Aorta (tissue), 5 donors: ENCODE measurements at regions not wholly inside any gene's neighbourhood (a gene's known extent, or its start where the extent isn't known, plus 50 kb on each side); places are given as distances from the start of the nearest gene placed in this dataset.

Source experiments
- ATAC-seq: fragments of 200-7000 bp; cut with Tn5 transposase; one replicate; pipeline ENCODE4 v1.9.1; 2022; ENCODE audit warnings: moderate library complexity; ENCODE audit not compliant: low FRiP score
- DNase-seq, 2 donors: peaks; one replicate each; pipeline ENCODE4 v3.0.0-alpha.2; 2020
- H3K27ac ChIP-seq, 2 donors: one replicate each; pipeline ENCODE4 v1.5.1; 2013; ENCODE audit warnings: low read length in 2 of 2, mild to moderate bottlenecking in 2 of 2, moderate library complexity in 2 of 2, control low read depth in 1 of 2, inconsistent platforms in 1 of 2, low read depth in 1 of 2
- H3K27me3 ChIP-seq, 2 donors: one replicate each; pipeline ENCODE4 v1.6.1; 2013; ENCODE audit warnings: control low read depth in 1 of 2, low read length in 1 of 2, mild to moderate bottlenecking in 1 of 2, moderate library complexity in 1 of 2; ENCODE audit not compliant: insufficient read depth in 2 of 2, control insufficient read depth in 1 of 2
- H3K36me3 ChIP-seq, 2 donors: one replicate each; pipeline ENCODE4 v1.6.1; 2013; ENCODE audit warnings: control low read depth in 1 of 2, low read length in 1 of 2, mild to moderate bottlenecking in 1 of 2; ENCODE audit not compliant: insufficient read depth in 2 of 2, control insufficient read depth in 1 of 2
- H3K4me1 ChIP-seq, 2 donors: one replicate each; pipeline ENCODE4 v1.6.1; 2013; ENCODE audit warnings: low read length in 2 of 2, control low read depth in 1 of 2, mild to moderate bottlenecking in 1 of 2, moderate library complexity in 1 of 2; ENCODE audit not compliant: insufficient read depth in 2 of 2, control insufficient read depth in 1 of 2
- H3K4me3 ChIP-seq, 2 donors: one replicate each; pipeline ENCODE4 v1.5.1; 2013; ENCODE audit warnings: low read length in 2 of 2, control low read depth in 1 of 2, mild to moderate bottlenecking in 1 of 2
- H3K9me3 ChIP-seq: one replicate; pipeline ENCODE4 v1.6.1; 2013; ENCODE audit warnings: mild to moderate bottlenecking, low read length; ENCODE audit not compliant: control insufficient read depth
- WGBS, 2 donors: extraction: QIAGEN DNeasy Blood & Tissue Kit; methylation state at CpG; one replicate each; pipeline ENCODE4 v1.1.7; 2013; 5-methylcytosine and 5-hydroxymethylcytosine counted together
- intact Hi-C, 2 donors: fragments of 100-400 bp; cut with DNase I; formaldehyde crosslinking; loops; one replicate each; pipeline versions ENCODE4 v1.14.2 to v1.15.0; 2022
- donor health status: healthy with polysubstance abuse.
- donor health status: Bipolar disorder and iron deficiency.
- donor health status: DM: no; HTN: no; CAD: no.
- donor health status: DM: no; HTN: no; CAD: no.
- donor health status: DM: yes; HTN: yes; CAD: no.

DNA sequence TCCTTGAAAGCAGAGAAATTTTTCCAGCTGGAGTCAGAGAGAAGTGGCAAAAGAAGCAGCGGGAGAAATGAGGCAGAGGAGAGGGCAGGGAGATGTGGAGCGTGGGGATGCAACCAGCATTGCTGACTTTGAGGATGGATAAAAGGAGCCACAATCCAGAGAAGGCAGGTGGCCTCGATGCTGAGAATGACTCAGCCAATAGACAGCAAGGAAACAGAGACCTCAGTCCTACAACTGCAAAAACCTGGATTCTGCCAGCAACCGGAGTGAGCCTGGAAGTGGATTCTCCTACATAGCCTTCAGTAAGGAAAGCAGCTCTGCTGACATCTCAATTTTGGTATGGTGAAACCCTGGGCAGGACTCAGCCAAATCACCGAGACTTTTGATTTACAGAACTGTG is 128.9 kb upstream of the ATP1B1 start:
- 63 to 68% methylated on average over 5 of the region's 5 CpGs for WGBS, 2 donors
- no peaks in the 10 kb centered on the region for H3K36me3 ChIP-seq
- no peak overlapping the region for H3K4me3 ChIP-seq
- no peak overlapping the region for H3K27ac ChIP-seq
- H3K27me3 ChIP-seq = no peaks in the 10 kb centered on the region
- no peak for ATAC-seq
- intact Hi-C loops = no loop called here
- peaks cover 0 to 3% of the 10 kb centered on the region in 2 donors for H3K4me1 ChIP-seq
- no peaks in the 10 kb centered on the region for H3K9me3 ChIP-seq
- DNase-seq = no peak

DNA sequence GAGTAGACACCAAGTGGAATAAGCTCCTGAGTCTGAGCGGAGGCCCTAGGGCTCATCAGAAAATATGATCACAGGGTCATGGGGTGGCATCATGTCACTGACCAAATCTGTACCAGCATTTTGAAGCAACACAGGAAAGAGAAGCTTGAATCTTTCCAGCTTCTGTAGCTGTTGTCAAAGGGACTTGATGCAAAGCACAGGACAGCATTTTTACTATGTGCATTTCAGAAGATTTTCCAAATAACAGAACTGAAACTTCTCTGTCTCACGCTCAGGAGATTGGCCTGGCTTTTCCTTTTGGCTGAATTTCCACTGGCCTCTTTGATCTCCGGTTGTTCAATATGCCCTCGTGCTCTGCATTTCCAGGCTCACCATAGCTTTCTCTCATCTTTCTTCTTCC is 127.2 kb upstream of the ATP1B1 start:
- intact Hi-C loops = no loop called here
- DNase-seq = no peak
- 77 to 81% methylated on average over 4 of the region's 4 CpGs for WGBS, 2 donors
- no peak for ATAC-seq
- no peaks in the 10 kb centered on the region for H3K9me3 ChIP-seq
- H3K36me3 ChIP-seq = no peaks in the 10 kb centered on the region
- no peaks in the 10 kb centered on the region for H3K27me3 ChIP-seq
- H3K27ac ChIP-seq = no peak overlapping the region
- H3K4me1 ChIP-seq = peaks cover 0 to 3% of the 10 kb centered on the region in 2 donors
- H3K4me3 ChIP-seq = no peak overlapping the region

DNA sequence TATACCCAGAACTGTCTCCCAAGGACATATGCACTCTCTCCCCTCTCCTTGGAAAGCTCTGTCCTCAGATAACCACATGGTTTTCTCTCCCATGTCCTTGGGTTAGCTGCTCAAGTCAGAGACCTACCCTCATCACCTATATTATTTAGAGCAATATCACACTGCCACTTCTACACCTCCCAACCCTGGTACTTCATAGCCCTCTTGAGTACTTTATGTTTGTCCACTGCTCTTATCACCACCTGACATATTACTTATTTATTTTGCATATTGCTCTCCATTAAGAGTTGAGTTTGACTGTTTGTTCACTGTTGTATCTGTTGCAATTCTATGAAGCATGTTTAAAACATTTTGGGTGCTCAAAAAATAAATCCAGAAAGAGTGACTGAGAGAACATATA is 126.3 kb upstream of the ATP1B1 start:
- H3K27me3 ChIP-seq = no peaks in the 10 kb centered on the region
- intact Hi-C loops = no loop called here
- H3K4me3 ChIP-seq = no peak overlapping the region
- H3K4me1 ChIP-seq = peaks cover 0 to 3% of the 10 kb centered on the region in 2 donors
- H3K36me3 ChIP-seq = no peaks in the 10 kb centered on the region
- no peaks in the 10 kb centered on the region for H3K9me3 ChIP-seq
- no peak overlapping the region for H3K27ac ChIP-seq
- ATAC-seq = no peak
- no peak for DNase-seq

DNA sequence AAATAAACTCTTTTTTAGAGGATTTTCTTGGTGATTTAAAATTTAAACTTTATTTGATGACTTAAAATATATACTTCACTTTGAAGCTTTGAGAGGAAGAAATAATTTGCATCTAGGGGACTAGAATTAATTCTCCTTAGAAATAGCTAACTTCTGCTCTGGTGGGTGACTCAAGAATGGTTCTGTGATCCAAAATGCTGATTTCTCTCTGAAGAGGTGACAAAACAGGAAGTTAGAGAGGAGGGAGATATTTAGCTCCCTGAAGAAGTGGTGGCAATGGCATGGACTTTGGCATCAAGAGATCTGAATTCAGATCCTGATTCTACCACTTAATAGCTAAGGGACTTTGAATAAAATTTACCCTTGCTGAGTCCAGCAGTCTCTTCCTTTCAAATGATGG is 125.8 kb upstream of the ATP1B1 start:
- DNase-seq = no peak
- no peaks in the 10 kb centered on the region for H3K36me3 ChIP-seq
- intact Hi-C loops = no loop called here

DNA sequence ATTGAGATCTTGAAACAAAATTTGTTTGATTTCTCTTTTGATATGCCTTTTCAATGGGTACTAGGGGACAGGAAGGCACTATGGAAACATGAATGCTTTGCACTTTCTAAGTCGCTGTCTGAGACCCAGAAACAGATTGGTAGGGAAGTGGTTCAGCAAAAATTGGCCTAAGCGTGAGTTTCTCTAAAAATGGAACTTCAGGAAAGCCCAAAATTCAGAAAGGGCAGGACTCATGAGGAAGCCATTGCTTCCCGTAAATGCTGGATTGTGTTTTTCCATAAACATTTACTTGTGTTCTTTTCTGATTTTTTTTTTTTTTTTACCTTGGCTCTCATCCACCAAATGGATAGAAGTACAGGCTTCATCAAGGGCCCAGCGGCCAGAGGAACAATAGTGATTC is 123.7 kb upstream of the ATP1B1 start:
- 93 to 94% methylated on average over 4 of the region's 4 CpGs for WGBS, 2 donors
- no peak overlapping the region for H3K27ac ChIP-seq
- no peak for ATAC-seq
- H3K36me3 ChIP-seq = no peaks in the 10 kb centered on the region
- no peaks in the 10 kb centered on the region for H3K9me3 ChIP-seq
- intact Hi-C loops = no loop called here
- DNase-seq = no peak
- H3K4me3 ChIP-seq = no peak overlapping the region
- H3K4me1 ChIP-seq = peaks cover 0 to 3% of the 10 kb centered on the region in 2 donors
- H3K27me3 ChIP-seq = peaks cover 0 to 2% of the 10 kb centered on the region in 2 donors

More for the DNA sequence above, 125.8 kb upstream of the ATP1B1 start:
- Histone ChIP-seq H3K4me3 (no peak overlapping the region), H3K4me1 (peaks cover 0 to 3% of the 10 kb centered on the region in 2 donors), H3K27me3 (no peaks in the 10 kb centered on the region), H3K27ac (no peak overlapping the region), H3K9me3 (no peaks in the 10 kb centered on the region)
- ATAC-seq = no peak

DNA sequence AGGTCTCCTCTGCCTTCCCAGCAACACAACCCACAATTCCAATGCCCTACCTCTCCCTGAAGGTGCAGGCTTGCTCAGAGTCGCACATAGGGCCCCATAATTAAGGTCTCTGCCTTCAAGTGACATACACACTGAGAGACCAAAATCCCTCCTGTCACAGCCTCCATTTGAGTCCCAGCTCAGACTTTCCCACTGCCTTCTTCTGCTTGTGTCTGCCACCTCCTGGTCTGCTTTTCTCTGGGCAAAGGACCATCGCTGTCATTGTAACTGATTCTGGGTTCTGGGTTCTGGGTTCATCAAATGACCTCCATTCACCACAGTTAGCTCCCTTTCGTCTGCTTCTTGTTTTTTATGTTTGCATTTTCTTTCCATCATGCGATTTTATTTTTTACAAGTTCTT is 119.2 kb upstream of the ATP1B1 start:
- Histone ChIP-seq H3K4me1 (no peaks in the 10 kb centered on the region), H3K27ac (no peak overlapping the region), H3K9me3 (peaks cover 1% of the 10 kb centered on the region), H3K27me3 (peaks cover 0 to 2% of the 10 kb centered on the region in 2 donors), H3K36me3 (no peaks in the 10 kb centered on the region), H3K4me3 (no peak overlapping the region)
- ATAC-seq (no peak), DNase-seq (no peak)
- 91 to 93% methylated on average over 4 of the region's 4 CpGs for WGBS, 2 donors
- intact Hi-C loops = no loop called here

DNA sequence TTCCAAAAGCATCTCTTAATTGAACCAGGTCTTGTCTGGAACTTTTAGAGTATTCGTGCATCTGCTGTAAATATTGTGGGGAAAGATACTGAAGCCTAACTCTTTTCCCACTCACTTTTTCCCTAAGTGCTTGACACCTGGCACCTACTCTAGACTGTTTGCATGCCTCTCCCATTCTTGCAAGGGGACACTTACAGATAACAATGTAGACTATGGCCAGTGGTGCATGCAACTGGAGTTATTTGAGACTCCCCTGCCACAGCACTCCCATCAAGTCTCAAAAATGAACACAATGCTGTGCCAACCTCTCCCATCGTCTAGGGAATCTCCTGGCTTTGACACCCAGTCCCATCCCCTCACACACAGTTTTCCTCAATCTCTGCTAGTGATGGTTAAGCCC is 118.6 kb upstream of the ATP1B1 start:
- WGBS, 2 donors = 85 to 89% methylated on average over 2 of the region's 2 CpGs
- ATAC-seq = no peak

DNA sequence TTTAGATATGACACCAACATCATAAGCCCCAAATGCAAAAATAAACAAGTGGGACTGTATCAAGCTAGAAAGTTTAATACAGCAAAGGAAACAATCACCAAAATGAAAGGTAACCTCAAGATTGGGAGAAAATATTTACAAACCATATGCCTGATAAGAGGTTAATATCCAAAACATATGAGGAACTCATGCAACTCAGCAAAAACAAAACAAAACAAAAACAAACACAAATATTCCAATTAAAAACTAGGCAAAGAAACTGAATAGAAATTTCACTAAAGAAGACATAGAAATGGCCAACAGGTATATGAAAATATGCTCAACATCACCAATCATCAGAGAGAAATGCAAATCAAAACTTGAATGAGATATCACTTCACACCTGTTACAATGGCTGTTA is 116.5 kb upstream of the ATP1B1 start:
- no peak for ATAC-seq
- intact Hi-C loops = no loop called here
- Histone ChIP-seq H3K4me1 (no peaks in the 10 kb centered on the region), H3K27ac (no peak overlapping the region), H3K9me3 (peaks cover 1% of the 10 kb centered on the region), H3K36me3 (no peaks in the 10 kb centered on the region), H3K4me3 (no peak overlapping the region), H3K27me3 (peaks cover 0 to 2% of the 10 kb centered on the region in 2 donors)
- no peak for DNase-seq

More for the DNA sequence above, 118.6 kb upstream of the ATP1B1 start:
- Histone ChIP-seq H3K4me1 (no peaks in the 10 kb centered on the region), H3K36me3 (no peaks in the 10 kb centered on the region), H3K4me3 (no peak overlapping the region), H3K27me3 (peaks cover 0 to 2% of the 10 kb centered on the region in 2 donors), H3K9me3 (peaks cover 1% of the 10 kb centered on the region), H3K27ac (no peak overlapping the region)
- intact Hi-C loops = no loop called here
- no peak for DNase-seq

DNA sequence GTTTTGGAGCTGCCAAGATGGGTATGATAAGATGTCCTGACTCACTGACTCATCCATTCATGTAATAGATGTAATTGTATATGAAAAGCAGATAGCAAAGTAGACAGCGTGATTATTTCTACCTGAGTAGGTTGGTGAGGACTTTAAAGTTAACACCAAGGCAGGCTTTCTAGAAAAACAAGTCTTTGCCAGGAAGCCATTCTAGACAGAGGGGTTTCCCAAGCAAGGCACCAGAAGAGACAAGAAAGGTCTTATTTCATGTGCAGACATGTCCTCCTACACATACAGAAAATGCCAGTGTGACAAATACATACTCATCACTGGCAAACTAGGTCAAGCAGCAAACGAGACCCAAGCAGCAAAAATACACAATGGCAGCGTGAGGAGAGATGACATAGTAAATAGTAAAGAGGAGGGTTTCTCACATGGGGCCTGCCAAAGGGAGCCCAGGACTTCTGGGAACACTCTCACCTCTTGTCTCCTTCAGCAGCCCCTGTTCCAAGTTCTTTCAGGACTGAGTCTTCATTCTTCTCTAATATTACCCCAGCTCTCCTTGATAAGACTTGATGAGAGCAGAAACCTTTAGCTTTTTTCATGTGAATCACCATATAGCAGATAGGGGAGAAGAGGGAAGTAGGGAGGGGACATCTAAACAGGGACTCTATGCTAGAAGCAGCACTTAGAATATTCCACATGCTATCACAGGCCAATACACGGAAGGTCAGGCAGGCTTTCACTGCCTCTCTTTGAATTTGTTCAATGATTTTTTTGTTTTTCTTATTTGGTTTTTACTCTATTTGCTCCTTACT is 114.6 kb upstream of the ATP1B1 start:
- no peak for ATAC-seq
- Histone ChIP-seq H3K36me3 (no peaks in the 10 kb centered on the region), H3K4me1 (no peaks in the 10 kb centered on the region), H3K4me3 (no peak overlapping the region), H3K27me3 (no peaks in the 10 kb centered on the region), H3K27ac (no peak overlapping the region), H3K9me3 (peaks cover 1% of the 10 kb centered on the region)
- intact Hi-C loops = no loop called here
- DNase-seq = no peak
- 57 to 69% methylated on average over 4 of the region's 4 CpGs for WGBS, 2 donors
